BLaER1 (cell line): ENCODE measurements at regions not wholly inside any gene's neighbourhood (a gene's known extent, or its start where the extent isn't known, plus 50 kb on each side); places are given as distances from the start of the nearest gene placed in this dataset.

Source experiments
- H3K27ac ChIP-seq: shearing (Covaris generic); formaldehyde crosslinking; 2 replicates; pipeline ENCODE4 v1.8.1; 2022
- H3K27me3 ChIP-seq: shearing (Covaris generic); formaldehyde crosslinking; 2 replicates; pipeline ENCODE4 v1.8.1; 2022
- H3K36me3 ChIP-seq: shearing (Covaris generic); formaldehyde crosslinking; 2 replicates; pipeline ENCODE4 v1.8.1; 2022
- H3K4me1 ChIP-seq: shearing (Covaris generic); formaldehyde crosslinking; 2 replicates; pipeline ENCODE4 v1.8.1; 2022
- H3K4me2 ChIP-seq: shearing (Covaris generic); formaldehyde crosslinking; 2 replicates; pipeline ENCODE4 v1.8.1; 2022
- H3K4me3 ChIP-seq: shearing (Covaris generic); formaldehyde crosslinking; 2 replicates; pipeline ENCODE4 v1.8.1; 2022
- H3K9ac ChIP-seq: shearing (Covaris generic); formaldehyde crosslinking; 2 replicates; pipeline ENCODE4 v1.8.1; 2022
- H3K9me3 ChIP-seq: shearing (Covaris generic); formaldehyde crosslinking; 2 replicates; pipeline ENCODE4 v1.8.1; 2022
- H4K20me1 ChIP-seq: shearing (Covaris generic); formaldehyde crosslinking; 2 replicates; pipeline ENCODE4 v1.8.1; 2022
- Cebpa-rat ChIP-seq: shearing (Covaris generic); IDR thresholded peaks from 2 replicates; pipeline ENCODE4 v1.8.1; 2022

DNA sequence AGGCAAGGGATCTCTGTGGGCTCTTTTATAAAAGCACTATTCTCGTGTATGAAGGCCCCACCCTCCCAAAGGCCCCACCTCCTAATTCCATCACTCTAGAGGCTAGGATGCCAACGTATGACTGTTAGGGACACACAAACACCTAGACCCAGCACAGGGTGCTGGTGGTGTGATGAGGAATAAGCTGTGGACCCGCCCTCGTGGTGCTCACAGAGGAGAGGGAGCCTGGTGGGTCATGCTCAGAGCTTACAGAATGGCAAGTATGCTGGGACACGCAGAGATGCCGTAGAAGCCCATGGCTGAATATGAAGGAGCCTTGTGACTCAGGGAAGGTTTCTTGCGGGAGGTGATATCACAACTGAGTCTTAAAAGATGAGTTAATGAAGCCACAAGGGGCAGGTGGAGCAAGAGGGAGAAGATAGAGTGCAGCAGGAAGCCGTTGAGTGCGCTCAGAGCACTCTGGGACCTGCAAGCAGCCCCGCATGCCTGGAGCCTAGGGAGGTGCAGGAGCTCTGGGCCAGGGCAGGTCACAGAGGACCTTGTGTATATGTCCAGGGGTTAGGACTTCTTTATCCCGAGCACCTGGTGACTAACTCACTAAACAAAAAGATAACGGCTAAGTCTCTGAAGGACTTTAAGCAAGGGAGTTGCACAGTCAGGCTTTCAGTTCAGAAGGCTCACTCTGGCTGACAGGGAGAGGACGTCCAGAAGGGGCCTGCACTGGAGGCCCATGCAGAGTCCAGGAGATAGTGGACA is 160.9 kb downstream of the TRIM29 start:
- H3K9ac ChIP-seq, result no peak overlapping the region
- H3K36me3 ChIP-seq, result no peaks in the 10 kb centered on the region
- no peak for TF ChIP-seq Cebpa-rat

DNA sequence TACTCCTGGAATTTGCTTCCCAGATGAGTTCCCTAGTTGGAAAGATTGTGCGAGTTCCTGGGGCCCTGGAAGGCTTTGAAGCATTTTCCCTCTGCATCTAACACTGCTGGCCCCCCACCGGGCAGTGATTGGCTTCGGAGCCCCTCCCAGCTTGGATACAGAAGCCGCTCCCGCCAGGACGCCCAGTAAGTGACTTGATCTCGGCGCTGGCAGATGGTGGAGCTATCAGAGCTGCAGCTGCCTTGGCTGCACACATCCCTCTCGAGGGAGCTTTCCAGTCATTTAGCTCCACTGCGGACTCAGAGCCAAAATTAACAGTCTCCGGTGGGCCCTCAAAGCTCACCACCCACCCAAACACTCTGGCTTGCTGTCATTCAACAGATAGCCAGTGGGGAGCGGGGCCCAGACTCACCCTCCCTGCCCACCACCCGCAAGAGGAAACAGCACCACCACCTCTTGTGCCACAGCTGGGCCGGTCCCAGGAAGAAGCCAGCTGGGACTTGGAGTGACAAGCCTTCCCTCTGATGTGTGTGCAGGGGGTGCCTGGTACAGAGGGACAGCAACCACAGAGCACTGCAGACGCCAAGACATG is 162.3 kb downstream of the TRIM29 start:
- Histone ChIP-seq H3K36me3 (no peaks in the 10 kb centered on the region), H3K4me2 (peak overlapping the region; percentile 68), H3K9ac (no peak overlapping the region), H3K27ac (peak overlapping the region; percentile 4; the same call in 1 of the 2 replicates), H4K20me1 (no peaks in the 10 kb centered on the region), H3K9me3 (no peaks in the 10 kb centered on the region), H3K27me3 (no peaks in the 10 kb centered on the region), H3K4me1 (peaks cover 39% of the 10 kb centered on the region), H3K4me3 (no peak overlapping the region)
- no peak for TF ChIP-seq Cebpa-rat

More for the DNA sequence above, 160.9 kb downstream of the TRIM29 start:
- Histone ChIP-seq H4K20me1 (no peaks in the 10 kb centered on the region), H3K27ac (no peak overlapping the region), H3K9me3 (no peaks in the 10 kb centered on the region), H3K27me3 (no peaks in the 10 kb centered on the region), H3K4me1 (peaks cover 39% of the 10 kb centered on the region), H3K4me2 (peak overlapping the region; percentile 73), H3K4me3 (no peak overlapping the region)

DNA sequence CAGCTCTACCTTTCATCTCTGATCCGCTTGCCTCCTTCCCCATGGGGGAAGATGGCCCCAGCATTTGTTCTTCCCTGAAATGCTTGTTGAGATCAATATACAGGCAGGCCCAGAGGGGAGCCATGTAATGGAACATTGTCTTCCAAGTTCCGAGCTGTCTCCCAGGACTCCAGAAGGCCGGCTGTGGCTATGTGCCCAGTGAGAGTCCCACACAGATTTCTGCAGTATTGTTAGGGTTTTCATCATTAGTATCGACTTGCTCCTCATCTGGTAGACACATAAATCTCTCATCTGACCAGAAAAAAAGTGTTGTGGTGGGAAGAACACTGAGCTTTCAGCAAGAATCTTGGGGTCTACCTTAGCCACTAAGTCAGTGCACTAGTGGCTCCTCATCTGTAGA is 163.4 kb downstream of the TRIM29 start:
- peak overlapping the region; percentile 68; the same call in 1 of the 2 replicates for H3K4me2 ChIP-seq
- H3K36me3 ChIP-seq, result no peaks in the 10 kb centered on the region
- peaks cover 39% of the 10 kb centered on the region for H3K4me1 ChIP-seq
- H4K20me1 ChIP-seq, result no peaks in the 10 kb centered on the region
- no peaks in the 10 kb centered on the region for H3K9me3 ChIP-seq
- no peak overlapping the region for H3K27ac ChIP-seq
- no peak overlapping the region for H3K4me3 ChIP-seq
- H3K9ac ChIP-seq, result no peak overlapping the region
- no peaks in the 10 kb centered on the region for H3K27me3 ChIP-seq
- no peak for TF ChIP-seq Cebpa-rat

DNA sequence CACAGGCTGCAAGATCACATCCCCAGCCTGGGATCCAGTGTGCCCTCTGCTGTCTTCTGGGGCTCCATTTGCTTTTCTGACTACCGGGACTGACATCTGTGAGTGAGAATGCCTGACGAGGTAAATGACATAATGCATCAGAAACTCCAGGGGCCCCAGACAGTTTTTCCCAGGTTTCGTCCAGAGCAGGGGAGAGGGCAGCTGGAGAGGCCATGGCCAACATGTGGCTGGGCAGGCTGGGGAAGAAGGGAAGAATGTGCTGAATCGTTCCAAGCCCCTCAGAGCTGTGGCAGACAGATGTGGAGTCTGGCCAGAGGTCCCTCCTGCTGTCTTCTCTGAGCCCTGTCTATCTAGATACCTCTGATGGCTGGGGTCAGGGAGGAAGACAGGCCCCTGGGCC is 163.9 kb downstream of the TRIM29 start:
- H3K4me1 ChIP-seq, result peaks cover 39% of the 10 kb centered on the region
- no peak overlapping the region for H3K9ac ChIP-seq
- TF ChIP-seq Cebpa-rat, result no peak
- no peaks in the 10 kb centered on the region for H3K9me3 ChIP-seq
- H3K27me3 ChIP-seq, result no peaks in the 10 kb centered on the region
- no peak overlapping the region for H3K27ac ChIP-seq
- no peak overlapping the region for H3K4me2 ChIP-seq
- no peak overlapping the region for H3K4me3 ChIP-seq
- no peaks in the 10 kb centered on the region for H4K20me1 ChIP-seq
- no peaks in the 10 kb centered on the region for H3K36me3 ChIP-seq

DNA sequence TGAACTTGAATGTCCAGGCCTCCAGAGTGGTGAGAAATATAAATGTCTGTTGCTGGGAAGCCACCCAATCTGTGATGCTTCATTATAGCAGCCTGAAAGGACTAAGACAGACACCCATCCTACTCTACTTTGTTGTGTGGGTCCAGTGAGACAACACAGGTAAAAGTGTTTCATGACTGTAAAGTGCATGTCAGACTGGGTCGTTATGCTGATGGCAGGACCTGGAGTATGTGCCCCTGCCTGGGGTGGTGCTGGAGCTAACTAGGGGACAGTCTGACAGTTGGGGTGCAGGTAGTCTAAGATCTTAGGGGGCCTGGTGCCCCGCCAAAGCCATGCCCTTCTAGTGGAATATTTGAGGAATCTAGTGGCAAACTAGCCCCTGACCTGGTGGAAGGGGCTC is 165.6 kb downstream of the TRIM29 start:
- no peaks in the 10 kb centered on the region for H3K27me3 ChIP-seq
- H3K4me3 ChIP-seq, result no peak overlapping the region
- H3K36me3 ChIP-seq, result no peaks in the 10 kb centered on the region
- H4K20me1 ChIP-seq, result no peaks in the 10 kb centered on the region
- H3K4me2 ChIP-seq, result no peak overlapping the region
- H3K4me1 ChIP-seq, result peaks cover 27% of the 10 kb centered on the region
- H3K9me3 ChIP-seq, result no peaks in the 10 kb centered on the region
- no peak for TF ChIP-seq Cebpa-rat
- no peak overlapping the region for H3K27ac ChIP-seq
- no peak overlapping the region for H3K9ac ChIP-seq

DNA sequence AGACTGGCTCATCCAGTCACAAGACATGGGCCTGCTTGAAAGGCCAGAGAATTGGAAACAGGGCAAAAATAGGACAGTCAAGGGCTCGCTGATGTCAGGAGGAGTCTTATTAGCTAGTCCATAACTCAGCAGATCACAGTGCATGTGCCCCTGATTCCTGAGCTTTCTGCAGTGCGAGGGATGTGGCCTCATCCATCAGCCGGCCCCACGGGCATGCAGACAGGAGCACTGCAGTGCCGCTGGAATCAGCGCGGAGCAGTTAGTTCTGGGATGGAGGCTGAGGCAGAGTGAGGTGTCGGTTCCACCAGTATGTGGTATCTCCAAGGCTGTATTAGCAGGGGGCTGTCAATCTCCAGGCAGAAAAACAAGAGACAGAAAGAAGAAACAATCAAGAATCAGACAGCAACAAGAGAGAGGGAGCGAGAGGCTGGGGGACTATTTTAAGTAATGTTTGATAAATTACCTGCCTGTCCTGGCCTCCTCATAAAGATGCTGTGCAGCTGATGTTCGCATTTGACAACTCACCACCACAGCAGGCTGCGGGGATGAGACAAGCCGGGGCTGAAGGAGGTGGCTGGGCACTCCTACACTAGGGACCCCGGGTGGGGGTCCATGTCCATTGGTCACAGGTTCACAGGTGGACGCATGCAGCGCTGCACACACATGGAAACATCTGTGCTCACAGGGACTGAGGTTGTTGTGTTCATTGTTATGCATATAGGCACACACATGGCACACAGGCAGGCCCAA is 167.2 kb downstream of the TRIM29 start:
- Histone ChIP-seq H3K9ac (no peak overlapping the region), H4K20me1 (no peaks in the 10 kb centered on the region), H3K4me3 (no peak overlapping the region), H3K27ac (no peak overlapping the region), H3K36me3 (no peaks in the 10 kb centered on the region), H3K27me3 (no peaks in the 10 kb centered on the region), H3K4me1 (peaks cover 11% of the 10 kb centered on the region), H3K4me2 (no peak overlapping the region), H3K9me3 (no peaks in the 10 kb centered on the region)
- no peak for TF ChIP-seq Cebpa-rat

DNA sequence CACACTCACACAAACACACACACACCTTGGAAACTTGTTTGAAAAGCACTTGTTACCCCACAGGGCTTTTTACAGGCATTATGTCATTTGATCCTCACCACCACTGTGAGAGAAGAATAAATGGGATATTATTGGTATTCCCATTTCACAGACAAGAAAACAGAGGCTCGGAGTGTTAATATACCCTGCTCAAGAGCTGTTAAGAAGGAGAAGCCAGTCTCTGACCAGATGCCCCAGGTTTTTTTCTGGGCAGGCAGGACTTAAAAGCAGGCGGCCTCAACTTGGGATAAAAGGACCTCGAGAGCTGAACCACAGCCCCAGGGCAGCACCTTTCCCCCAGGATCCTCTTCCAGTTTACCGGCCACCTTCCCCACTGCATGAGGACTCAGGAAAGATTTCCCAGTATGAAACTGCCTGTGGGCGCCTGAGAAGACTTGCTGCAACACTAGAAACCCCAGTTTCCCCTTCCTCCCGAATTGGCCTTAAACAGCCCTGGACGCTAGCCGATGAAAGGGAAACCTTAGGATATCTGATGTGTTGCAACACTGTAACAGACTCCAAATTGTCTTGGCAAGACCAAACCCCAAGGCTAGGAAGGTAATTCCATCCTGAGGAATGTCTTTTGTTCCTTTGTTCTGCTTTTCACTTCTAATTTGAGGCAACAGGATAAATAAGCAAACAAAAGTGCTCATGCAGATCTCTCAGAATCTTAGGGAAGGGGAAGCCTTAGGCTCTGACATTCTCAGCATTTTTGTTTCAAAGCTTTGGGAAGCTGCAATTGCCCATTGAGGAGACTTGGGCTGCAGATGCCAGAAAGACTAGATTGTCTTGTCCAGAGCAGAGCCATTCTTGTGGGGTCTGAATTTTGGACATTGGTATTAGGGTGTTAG is 173.5 kb downstream of the TRIM29 start:
- Histone ChIP-seq H3K27ac (no peak overlapping the region), H3K4me2 (no peak overlapping the region), H3K9ac (no peak overlapping the region), H4K20me1 (no peaks in the 10 kb centered on the region), H3K4me1 (no peaks in the 10 kb centered on the region), H3K4me3 (no peak overlapping the region), H3K36me3 (no peaks in the 10 kb centered on the region), H3K9me3 (no peaks in the 10 kb centered on the region), H3K27me3 (no peaks in the 10 kb centered on the region)
- no peak for TF ChIP-seq Cebpa-rat

DNA sequence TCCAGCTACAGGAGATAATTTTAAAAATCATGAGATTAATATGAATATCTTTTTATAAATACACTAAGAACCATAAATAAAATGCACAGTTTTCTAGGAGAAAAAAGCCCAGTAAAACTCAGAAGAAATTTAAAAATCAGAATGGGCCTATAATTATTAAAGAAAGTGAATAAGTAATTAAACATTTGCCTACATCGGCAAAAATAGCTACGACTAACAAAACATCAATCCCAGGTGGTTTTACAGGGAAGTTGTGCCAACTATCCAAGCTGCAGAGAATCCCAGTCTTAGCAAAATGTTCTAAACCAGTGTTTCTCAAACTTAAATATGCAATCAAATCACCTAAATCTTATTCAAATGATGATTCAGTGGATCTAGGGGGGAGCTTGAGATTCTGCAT is 180.0 kb downstream of the TRIM29 start:
- Histone ChIP-seq H3K9ac (no peak overlapping the region), H3K27me3 (no peaks in the 10 kb centered on the region)
- TF ChIP-seq Cebpa-rat, result no peak

DNA sequence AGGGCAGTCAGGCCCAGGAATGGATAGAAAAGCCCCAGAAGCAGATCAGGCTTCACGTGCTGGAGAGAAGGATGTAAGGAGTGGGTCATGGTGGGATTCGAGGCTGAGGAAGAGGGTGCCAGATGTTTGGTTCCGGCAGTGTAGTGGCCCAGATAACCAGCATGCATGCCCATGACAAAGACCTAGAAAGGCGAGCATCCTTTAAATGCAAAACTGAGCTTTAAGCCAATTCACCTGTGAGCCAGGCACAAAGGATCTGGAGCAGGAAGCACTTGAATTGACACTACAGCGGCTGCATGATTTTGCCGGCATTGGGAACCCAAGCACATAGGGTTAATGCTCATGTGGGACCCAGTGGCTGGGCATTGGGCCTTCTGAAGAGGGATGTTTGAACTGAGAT is 185.5 kb downstream of the TRIM29 start:
- Histone ChIP-seq H3K4me2 (no peak overlapping the region), H3K4me1 (no peaks in the 10 kb centered on the region), H3K27me3 (no peaks in the 10 kb centered on the region), H3K9me3 (no peaks in the 10 kb centered on the region), H3K9ac (no peak overlapping the region), H3K27ac (no peak overlapping the region), H3K36me3 (no peaks in the 10 kb centered on the region), H4K20me1 (no peaks in the 10 kb centered on the region), H3K4me3 (no peak overlapping the region)
- no peak for TF ChIP-seq Cebpa-rat

More for the DNA sequence above, 180.0 kb downstream of the TRIM29 start:
- Histone ChIP-seq H3K9me3 (no peaks in the 10 kb centered on the region), H4K20me1 (no peaks in the 10 kb centered on the region), H3K27ac (no peak overlapping the region), H3K4me1 (no peaks in the 10 kb centered on the region), H3K4me3 (no peak overlapping the region), H3K36me3 (no peaks in the 10 kb centered on the region), H3K4me2 (no peak overlapping the region)
